OCI-LY7 (cell line): ENCODE measurements at regions not wholly inside any gene's neighbourhood (a gene's known extent, or its start where the extent isn't known, plus 50 kb on each side); places are given as distances from the start of the nearest gene placed in this dataset.

Experiments
- CTCF ChIP-seq: fragments of 200-600 bp; sonication (generic); conservative IDR thresholded peaks from 2 replicates; pipeline ENCODE4 v1.5.1; 2014; ENCODE audit warnings: mild to moderate bottlenecking, antibody characterized with exemption, low read length, moderate library complexity, mixed read lengths
- EZH2phosphoT487 ChIP-seq: fragments of 200-600 bp; sonication (generic); IDR thresholded peaks from 2 replicates; pipeline ENCODE4 v1.6.1; 2018; ENCODE audit warnings: low read depth, borderline replicate concordance, mild to moderate bottlenecking, mixed run types, antibody characterized with exemption, low read length, moderate library complexity, mixed read lengths

GRCh38 chr6:133085896-133086295 is 155.3 kb upstream of the EYA4 start:
- TF ChIP-seq CTCF (no peak), EZH2phosphoT487 (no peak)
